Caki2 (cell line): ENCODE measurements at regions not wholly inside any gene's neighbourhood (a gene's known extent, or its start where the extent isn't known, plus 50 kb on each side); places are given as distances from the start of the nearest gene placed in this dataset.
"Not testable (repeated sequence)": the region's sequence is repeated elsewhere in the genome, so short reads cannot be mapped to it uniquely, and the experiment has no call there.

Source experiments
- DNase-seq: peaks from one replicate; pipeline ENCODE4 v3.0.0-alpha.2; 2015; ENCODE audit warnings: low read depth
- in situ Hi-C: cut with HindIII; loops from 2 replicates; pipeline ENCODE4 v1.10.0; 2016; ENCODE audit warnings: low sequenced_read_pairs, low pct_unique_long_range_greater_than_20kb, mixed read lengths

DNA sequence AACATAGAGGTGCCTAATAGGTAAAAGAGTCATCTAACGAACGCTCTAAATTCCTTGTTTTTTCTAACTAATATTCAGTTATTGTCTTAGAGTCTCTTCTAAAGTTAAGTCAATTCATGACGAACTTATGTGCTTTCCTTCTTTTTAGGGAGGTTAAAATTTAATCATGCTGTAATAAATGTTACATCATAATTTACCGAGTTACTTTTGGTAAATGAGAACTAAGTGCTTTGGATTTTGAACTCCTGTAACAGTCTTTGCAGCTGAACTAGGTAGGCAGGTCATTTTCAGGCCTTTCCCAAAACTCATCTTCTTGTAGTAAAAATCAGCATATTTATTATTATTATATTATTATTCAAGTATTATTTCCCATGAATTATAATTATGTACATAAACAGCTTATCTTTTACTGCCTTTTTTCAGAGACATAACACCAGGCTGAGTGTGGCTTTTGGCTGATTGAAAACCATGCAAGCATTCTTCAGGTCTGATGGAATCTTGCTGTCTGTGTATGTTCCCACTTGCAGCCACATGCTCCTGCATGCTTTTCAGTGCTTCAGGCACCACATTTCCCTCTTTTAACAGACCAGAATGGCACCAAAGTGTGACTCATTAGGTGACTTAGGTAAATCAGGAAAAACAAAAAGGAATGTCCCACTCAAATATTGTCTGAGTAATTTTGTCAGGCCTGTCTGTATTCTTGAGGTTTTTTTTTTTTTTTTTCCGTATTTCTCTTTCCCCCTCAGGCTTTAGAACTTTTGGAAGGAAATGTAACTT is 81.0 kb upstream of the CD55 start:
- in situ Hi-C loops, result no loop called here
- DNase-seq, result peak; percentile 45

GRCh38 chr1:207241164-207241934 is 80.1 kb upstream of the CD55 start:
- in situ Hi-C loops, result no loop called here
- peak; percentile 8 for DNase-seq

DNA sequence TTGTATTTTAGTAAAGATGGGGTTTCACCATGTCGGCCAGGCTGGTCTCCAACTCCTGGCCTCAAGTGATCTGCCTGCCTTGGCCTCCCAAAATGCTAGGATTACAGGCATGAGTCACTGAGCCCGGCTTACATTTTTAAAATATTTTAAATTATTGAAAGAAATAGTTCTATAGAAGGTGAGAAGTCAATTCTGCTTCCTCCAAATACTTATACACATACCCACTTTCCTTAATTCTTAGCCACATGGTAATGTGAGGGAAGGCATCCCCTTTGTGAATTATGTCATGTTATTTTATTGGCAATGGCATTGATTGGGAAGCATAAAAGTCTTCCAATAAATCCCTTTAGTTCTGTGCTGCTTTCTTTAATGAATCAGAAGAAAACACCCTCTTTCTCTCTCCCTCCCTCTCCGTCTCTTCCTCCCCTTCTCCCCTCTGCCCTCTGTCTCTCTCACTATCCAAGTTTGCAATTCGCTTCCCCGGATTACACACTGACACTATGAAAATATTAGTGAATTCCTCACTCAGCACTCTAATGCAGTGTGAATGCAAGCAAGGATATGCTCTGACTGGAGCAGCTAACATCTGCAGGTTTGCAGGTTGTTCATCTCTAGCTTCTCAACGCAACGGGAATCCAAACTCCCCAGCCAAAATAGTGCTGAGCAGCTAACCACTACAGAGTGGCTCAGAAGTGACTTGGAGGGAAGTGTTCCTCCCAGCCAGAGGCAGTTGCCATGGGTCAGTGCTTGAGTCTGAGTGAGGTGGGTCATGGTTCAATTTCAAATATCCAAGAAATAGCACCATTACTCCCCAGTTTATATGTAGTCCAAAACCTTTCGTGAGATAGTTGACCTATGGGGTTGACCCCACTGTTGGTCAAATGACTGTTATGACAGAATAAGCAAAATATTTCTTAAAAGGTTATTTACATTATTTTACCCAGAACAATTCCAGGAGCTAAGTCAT is 77.8 kb upstream of the CD55 start:
- in situ Hi-C loops, result no loop called here
- peak; percentile 44 for DNase-seq

DNA sequence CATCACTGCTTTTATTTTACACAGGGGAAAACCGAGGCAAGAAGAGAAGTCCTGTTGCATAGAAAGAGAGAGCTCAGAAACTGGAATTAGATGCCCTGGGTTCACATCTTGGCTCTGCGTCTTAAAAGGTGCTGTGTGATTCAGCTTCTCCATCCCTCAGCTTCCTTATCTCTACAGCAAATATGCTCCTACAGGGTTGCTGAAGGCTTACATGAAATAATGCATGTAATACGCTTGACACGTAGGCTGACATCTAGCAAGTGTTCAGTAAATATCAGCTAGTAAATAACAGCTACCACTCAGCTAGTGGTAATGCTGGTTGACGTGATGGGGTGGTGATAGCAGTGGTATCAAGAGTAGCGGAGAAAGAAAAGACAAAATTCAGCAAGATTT is 77.1 kb upstream of the CD55 start:
- no peak for DNase-seq
- in situ Hi-C loops, result no loop called here

GRCh38 chr1:207245124-207245523 is 76.4 kb upstream of the CD55 start:
- no peak for DNase-seq
- in situ Hi-C loops, result no loop called here

DNA sequence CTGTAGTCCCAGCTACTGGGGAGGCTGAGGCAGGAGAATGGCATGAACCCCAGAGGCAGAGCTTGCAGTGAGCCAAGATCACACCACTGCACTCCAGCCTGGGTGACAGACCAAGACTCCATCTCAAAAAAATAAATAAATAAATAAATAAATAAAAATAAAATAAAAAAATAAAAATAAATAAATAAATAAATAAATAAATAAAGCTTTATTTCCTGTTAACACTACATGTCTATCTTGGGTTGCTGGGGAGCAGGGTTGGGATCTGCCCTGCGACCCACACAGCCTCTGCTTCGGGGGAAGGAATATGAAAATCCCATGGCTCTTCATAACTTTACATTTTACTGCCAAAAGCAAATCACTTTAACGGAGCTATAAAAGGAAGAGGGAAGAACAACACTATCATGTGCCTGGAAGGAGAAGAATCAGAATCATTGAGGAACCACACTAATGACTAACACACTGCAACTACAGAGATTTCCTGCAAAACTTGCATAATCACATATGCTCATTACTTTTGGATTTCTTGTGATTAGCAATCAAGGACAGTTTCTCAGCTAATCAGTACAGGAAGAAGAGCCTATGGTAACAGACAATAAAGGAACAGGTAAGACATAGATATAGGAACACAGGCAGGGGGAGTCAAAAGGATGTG is 72.8 kb upstream of the CD55 start:
- DNase-seq, result no peak
- in situ Hi-C loops, result no loop called here

DNA sequence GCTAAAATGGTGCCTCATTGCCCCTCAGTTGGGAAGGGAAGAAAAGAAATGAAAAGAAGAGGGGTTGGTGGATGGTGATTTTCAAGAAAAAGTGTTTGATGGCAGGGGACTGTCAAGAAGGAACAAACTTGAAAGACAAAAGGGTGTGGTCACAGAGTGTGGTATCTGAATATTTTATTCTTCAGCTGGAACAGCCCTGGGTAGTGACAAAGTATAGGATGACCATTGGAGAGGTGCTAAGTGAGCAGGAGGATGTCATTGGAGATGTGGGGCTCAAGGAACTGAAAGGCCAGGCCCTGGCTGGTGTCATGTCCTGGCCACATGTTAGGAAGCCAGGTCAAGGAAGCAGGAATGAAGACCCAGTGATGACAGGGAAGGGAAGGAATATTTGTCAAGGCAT is 71.0 kb upstream of the CD55 start:
- in situ Hi-C loops, result no loop called here

DNA sequence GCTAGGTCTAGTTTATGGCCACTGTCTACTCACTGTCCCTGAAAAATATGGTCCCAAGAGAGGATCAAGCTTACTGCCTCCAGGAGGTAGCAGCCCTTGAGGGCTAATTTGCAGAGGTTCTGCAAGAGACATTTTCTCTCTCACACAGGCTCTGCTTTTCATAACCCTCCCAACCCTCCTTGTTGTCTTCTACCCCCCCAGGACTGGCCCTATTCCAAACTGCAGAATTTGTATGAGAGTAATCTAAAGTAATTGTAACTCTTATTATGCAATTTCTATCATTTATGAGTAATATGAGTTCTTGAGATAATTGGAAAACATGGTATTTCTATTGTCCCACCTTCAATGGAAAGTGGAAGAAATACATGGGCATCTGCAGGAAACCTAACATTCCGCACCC is 70.4 kb upstream of the CD55 start:
- no peak for DNase-seq
- in situ Hi-C loops, result no loop called here

More for the DNA sequence above, 71.0 kb upstream of the CD55 start:
- DNase-seq, result no peak

- no peak for DNase-seq
- in situ Hi-C loops, result no loop called here
Observed at GRCh38 chr1:207256869-207257268, 64.6 kb upstream of the CD55 start.

DNA sequence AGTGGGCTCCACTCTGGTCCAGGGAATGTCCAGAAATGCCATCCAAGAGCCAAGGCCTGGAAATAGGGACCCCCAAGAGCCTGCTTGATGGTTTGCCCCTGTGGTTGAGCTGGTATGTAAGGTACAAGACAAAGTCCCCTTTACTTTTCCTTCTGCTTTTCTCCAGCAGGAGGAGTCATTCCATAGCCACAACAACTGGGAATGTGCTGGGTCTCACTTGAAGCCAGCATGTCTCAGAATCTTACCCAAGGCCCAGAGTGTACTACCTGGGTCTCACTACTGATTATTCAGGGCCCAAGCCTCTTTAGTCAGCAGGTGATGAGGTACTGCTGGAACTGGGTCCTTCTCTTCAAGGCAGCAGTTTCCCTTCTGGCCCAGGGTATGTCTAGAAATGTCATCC is 62.1 kb upstream of the CD55 start:
- no peak for DNase-seq
- in situ Hi-C loops, result no loop called here

DNA sequence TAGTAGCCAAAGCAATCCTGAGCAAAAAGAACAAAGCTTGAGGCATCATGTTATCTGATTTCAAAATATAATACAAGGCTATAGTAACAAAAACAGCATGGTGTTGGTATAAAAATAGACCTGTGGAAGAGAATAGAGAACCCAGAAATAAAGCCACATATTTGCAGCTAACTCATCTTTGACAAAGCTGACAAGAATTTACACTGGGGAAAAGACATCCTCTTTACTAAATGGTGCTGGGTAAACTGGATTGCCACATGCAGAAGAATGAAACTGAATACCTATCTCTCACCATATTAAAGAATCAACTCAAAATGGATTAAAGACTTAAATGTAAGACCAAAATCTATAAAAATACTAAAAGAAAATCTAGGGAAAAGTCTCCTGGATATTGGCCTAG is 59.5 kb upstream of the CD55 start:
- no peak for DNase-seq

DNA sequence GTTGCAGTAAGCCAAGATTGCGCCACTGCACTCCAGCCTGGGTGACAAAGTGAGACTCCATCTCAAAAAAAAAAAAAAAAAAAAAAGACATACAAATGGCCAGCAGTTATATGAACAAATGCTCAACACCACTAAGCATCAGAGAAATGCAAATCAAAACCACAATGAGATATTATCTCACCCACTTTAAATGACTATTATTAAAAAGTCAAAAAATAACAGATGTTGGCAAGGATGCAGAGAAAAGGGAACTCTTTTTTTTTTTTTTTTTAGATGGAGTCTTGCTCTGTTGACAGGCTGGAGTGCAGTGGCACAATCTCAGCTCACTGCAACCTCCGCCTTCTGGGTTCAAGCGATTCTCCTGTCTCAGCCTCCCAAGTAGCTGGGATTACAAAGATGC is 58.6 kb upstream of the CD55 start:
- DNase-seq, in situ Hi-C loops: not testable (repeated sequence)

More for the DNA sequence above, 59.5 kb upstream of the CD55 start:
- in situ Hi-C loops, result no loop called here

DNA sequence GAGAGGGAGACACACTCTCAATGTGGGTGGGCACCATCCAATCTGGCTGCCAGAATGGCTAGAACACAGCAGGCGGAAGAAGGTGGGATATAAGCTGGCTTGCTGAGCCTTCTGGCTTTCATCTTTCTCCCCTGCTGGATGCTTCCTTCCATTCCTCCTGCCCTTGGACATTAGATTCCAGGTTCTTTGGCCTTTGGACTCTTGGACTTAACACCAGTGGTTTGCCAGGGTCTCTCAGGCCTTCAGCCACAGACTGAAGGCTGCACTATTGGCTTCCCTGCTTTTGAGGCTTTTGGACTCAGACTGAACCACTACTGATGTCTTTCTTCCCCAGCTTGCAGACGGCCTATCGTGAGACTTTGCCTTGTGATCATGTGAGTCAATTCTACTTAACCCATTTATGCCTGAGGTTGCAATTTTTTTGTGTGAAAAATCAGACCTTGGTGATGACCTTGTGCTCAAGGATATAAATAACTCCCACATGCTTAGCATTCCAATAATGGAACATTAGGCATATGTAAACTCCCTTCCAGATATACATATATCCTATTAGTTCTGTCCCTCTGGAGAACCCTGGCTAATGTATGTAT is 56.7 kb upstream of the CD55 start:
- in situ Hi-C loops, result no loop called here
- DNase-seq, result no peak

- no peak for DNase-seq
- in situ Hi-C loops, result no loop called here
Observed at GRCh38 chr1:207268337-207268736, 53.1 kb upstream of the CD55 start.

GRCh38 chr1:207268753-207269511 is 52.5 kb upstream of the CD55 start:
- in situ Hi-C loops, result no loop called here
- DNase-seq, result no peak
